Amniotic epithelial cell (primary cell): ENCODE measurements at regions not wholly inside any gene's neighbourhood (a gene's known extent, or its start where the extent isn't known, plus 50 kb on each side); places are given as distances from the start of the nearest gene placed in this dataset.
"Not testable (repeated sequence)": the region's sequence is repeated elsewhere in the genome, so short reads cannot be mapped to it uniquely, and the experiment has no call there.

ENCODE experiments used
- DNase-seq: peaks from one replicate; pipeline ENCODE4 v3.0.0-alpha.2; 2010; ENCODE audit warnings: low read depth

- no peak for DNase-seq
Measured at GRCh38 chr1:189522441-189522840, 955.2 kb downstream of the BRINP3 start.

- DNase-seq, result peak; percentile 93
Measured at GRCh38 chr1:189524501-189524900, 953.2 kb downstream of the BRINP3 start.

GRCh38 chr1:189530162-189530561 is 947.5 kb downstream of the BRINP3 start:
- peak; percentile 3 for DNase-seq

DNA sequence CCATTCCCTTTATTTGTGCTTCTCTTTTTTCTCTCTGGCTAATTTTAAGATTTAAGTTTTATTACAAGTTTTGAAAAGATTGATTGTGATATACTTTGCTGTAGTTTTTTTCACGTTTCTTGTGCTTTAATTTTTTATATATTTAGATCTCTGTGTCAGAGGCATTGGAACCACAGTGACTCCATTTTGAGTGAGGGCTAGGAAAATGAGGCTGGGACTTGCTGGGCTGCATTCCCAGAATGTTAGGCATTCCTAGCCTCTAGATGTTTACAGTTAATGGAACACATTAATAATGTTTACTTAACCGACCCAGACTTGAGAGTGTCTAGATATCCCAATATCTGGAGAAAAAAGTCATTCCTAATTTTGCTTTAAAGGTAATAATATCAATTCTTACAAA is 939.4 kb downstream of the BRINP3 start:
- peak; percentile 5 for DNase-seq

DNA sequence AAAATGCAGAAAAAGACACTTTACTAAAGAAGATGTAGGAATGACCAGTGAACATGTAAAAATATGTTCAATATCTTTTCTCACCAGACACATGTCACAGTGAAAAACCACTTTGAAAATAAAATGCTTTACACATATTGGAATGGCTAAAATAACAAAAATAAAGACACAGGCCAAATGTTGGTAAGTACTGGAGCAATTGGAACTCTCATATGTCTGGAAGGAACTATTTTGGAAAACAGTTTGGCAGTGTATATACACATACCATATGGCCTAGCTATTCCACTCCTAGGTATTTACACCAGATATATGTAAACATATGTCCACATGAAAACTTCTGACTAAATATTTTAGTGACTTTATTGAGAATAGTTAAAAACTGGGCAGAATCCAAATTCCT is 927.2 kb downstream of the BRINP3 start:
- DNase-seq, result no peak

- DNase-seq, result no peak
Measured at GRCh38 chr1:189563784-189564183, 913.9 kb downstream of the BRINP3 start.

DNA sequence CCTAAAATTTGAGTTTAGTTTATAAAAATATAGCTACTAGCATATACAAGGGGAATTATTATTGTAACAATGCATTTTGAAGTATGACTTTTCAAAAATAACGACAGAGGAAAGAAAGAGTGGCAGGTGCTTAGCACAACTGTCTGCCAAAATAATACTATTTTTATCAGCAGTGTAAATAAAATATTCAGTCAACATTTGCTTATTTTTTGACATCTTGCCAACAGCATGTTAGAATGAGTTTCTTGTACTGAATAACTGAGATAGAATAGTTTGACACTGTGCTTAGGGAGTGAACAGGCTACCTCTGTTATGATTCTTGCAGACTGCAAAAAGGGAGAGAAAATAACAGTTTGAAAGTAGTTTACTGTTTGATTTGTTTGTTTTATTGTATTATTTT is 909.8 kb downstream of the BRINP3 start:
- DNase-seq, result no peak

GRCh38 chr1:189596197-189596596 is 881.5 kb downstream of the BRINP3 start:
- DNase-seq, result no peak

DNA sequence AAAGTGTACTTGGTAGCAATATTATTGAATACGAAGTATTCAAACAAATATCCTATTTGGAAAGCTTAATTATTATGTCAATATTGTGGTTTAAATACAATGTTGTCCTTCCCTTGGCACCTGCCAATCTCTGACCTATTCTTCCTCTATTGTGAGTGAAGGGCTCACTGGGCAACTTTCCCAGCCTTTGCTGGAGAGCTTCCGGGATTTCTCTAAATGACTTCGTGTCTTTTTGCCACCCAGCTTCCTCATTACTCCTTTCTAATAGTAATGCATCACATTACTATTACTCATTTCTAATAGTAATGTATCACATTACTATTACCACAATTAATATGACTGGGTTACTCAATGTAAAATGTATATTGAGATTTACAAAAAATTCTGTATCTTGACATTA is 880.6 kb downstream of the BRINP3 start:
- no peak for DNase-seq

DNA sequence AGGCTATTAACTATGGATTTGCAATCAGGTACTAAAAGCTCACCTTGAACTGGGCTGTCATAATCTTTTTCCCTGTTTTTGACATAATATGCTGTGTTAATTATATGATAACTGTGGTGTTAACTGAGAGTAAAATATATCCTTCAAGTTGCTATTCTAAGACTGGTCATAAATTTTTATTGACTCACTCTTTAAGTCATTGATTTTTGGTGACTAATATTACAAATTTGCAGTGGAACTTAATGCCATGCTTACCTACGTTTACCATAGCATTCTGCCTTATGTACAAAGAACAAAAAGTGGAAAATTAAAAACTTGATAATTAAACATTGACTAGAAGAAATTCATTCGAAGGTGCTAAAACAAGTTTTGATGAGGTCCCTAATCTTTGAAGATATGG is 872.4 kb downstream of the BRINP3 start:
- DNase-seq, result no peak

DNA sequence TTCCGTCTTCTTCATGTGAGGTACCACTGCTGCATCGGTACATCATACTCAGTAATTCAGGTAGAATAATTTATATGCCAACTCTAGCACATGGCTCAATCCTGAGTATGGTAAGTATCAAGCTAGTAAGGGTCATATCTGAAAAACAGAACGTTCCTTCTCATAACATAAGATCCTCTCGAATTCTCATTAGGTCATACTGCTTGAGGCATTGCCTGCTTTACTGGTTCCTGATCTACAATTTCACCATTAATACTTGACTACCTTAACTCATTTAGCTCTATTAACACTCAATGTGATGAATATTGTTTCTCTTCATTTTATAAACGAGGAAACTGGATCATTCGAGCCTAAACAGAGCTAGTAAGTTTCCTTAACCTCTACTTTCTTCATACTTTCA is 871.6 kb downstream of the BRINP3 start:
- DNase-seq, result no peak

DNA sequence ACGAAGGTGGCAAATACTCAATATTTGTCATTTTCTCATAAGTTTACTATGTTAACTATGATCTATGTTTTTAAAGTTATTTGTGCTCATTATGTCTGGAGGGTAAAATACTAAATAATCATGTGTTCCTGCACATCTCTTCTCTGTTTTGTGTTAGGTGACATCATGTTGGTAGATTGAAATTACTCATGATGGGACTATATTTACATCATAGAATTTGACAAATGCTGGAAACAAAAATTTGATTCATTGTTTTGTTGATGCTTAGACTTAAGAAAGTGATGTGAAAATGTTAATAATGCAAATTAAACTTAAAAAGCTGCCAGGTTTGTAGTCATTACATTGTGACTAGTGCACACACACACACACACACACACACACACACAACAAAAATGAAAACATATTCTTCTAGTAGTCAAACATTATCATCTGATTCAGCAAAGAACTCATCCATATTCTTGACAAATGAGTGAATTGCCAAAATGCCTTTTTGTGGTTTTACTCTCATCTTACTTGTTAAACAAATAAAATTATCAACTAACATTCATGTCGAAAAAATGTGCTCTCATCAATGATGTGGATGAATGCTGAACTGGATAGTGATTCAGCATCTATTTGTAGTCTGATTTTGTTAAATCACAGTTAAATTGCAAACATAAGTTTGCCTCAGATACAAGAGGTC is 870.7 kb downstream of the BRINP3 start:
- DNase-seq, result peak; percentile 79

- DNase-seq, result no peak
Measured at GRCh38 chr1:189607477-189608096, 870.1 kb downstream of the BRINP3 start.

GRCh38 chr1:189609167-189609566 is 868.5 kb downstream of the BRINP3 start:
- DNase-seq, result no peak

DNA sequence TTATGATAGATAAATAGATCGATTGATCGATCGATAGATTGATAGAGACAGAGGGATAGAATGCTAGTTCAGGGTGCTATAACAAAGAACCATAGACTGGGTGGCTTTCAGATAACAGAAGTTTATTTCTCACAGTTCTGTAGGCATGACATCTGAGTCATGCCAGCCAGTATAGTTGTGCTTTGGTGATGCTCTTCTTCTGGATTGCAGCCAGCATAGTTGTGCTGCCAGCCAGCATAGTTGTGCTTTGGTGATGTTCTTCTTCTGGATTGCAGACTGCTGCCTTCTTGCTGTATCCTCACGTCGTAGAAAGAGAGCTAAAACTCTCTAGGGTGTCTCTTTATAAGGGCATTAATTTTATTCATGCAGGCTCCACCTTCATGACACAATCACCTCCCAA is 860.8 kb downstream of the BRINP3 start:
- peak; percentile 72 for DNase-seq

DNA sequence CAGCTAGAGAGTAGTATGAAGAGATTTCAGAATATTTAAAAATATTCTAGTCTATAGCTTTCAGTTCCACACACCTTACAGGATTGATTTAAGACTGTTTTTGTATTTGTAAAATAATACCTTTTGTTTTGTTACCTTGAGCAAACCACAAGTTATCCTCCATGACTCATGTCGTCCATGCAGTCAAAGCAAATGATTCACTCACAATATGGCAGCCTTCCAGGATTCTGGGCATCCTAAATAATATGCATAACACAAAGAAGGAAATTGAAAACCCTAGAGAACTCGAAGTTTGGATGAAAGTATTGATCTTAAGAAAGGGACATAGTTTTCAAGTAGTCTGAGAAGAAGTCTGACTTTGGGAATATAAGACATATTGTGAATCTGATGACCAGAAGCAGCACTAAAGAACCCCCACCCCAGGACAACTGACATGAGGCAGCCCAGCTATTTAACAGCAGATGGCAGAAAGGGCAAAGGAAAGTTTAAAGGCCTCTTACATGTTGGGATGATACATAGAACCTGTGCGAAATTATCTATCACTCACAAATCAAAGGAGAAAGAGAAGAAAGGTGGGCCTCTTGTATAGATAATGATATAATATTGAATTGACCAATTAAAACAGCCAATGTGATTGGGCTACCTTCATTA is 857.9 kb downstream of the BRINP3 start:
- peak; percentile 91 for DNase-seq

DNA sequence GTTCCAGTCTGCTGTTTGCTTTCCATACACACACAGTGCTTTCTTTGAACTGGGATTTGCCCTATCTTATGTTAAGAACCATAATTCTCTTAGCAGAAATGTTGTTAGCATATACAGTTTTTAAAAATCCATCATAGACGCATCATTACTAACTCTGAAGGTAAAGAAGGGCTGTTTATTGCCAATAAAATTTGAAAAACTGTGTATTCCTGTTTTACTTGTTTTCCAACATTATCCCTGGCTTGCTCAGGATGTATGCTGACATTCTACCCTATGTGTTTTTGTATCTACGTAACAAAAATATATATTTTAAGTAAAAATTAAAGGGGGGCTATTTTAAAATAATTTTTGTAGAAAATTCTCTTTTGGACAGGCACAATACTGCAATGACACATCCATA is 857.2 kb downstream of the BRINP3 start:
- no peak for DNase-seq

DNA sequence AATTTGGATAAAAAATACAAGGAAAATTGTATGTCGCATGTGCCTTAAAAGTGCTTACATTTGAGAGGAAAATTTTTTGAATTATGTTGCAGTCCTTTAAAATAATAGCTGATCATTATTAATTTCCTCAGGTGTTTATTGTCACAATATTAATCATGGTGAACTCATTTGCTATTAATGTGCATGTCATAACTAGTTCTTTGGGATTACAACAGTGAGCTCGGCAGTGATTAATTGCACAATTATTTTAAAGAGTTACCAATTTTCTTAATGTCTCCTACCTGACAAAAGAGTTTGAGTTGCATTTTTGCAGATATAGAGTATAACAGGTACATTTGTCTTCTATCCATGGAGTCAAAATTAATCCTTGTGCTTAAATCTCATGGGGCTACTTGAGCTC is 854.3 kb downstream of the BRINP3 start:
- no peak for DNase-seq

GRCh38 chr1:189627427-189627826 is 850.2 kb downstream of the BRINP3 start:
- DNase-seq, result peak; percentile 9

DNA sequence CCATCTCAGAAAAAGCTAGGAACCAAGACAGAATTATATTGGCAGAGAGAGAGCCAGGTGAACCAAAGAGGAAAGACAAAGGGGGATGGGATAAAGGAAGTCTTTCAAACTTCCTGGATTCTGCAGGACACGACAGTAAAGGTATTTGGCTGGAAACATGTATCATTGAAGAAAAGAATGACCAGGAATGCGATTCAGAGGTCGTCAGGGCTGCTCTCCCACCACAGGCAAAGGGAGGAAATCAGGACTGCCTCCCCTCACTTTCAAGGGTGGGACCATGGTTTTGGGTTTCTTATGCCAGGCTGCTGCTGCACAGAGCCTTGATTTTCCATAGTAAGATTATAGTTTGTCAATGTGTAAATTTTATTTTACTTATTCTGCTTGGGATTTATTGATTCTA is 848.8 kb downstream of the BRINP3 start:
- DNase-seq, result no peak

- DNase-seq, result no peak
Measured at GRCh38 chr1:189633658-189634057, 844.0 kb downstream of the BRINP3 start.

GRCh38 chr1:189637041-189637440 is 840.6 kb downstream of the BRINP3 start:
- no peak for DNase-seq

- DNase-seq, result not testable (repeated sequence)
Measured at GRCh38 chr1:189644156-189644555, 833.5 kb downstream of the BRINP3 start.

DNA sequence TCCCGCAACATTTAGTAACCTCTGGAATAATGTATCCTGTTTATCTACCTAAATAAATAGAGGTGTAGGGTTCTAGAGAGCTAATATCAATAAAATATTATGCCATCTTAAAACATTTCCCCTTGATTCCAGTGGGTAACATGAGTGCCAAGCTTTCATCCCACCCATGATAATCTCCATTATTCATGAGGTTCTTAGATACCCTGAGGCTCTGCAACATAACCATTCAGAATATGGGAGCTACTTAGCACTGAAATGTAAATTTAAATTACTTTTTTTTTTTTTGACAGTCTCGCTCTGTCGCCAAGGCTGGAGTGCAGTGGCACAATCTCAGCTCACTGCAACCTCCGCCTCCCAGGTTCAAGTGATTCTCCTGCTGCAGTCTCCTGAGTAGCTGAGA is 832.7 kb downstream of the BRINP3 start:
- no peak for DNase-seq
